ENCODE measurements at regions not wholly inside any gene's neighbourhood (a gene's known extent, or its start where the extent isn't known, plus 50 kb on each side); places are given as distances from the start of the nearest gene placed in this dataset.

- TF ChIP-seq CTCF (IDR thresholded peaks at IDR 0.05) (no peak), POLR2A (IDR thresholded peaks at IDR 0.05) (no peak), POLR2AphosphoS5 (IDR thresholded peaks at IDR 0.05; ENCODE audit: insufficient read depth in 1 of 2, low read depth in 1 of 2) (no peak)
Measured at GRCh38 chr9:26565118-26565517, 327.5 kb downstream of the CAAP1 start.
